T1000 (cell line): ENCODE measurements at regions not wholly inside any gene's neighbourhood (a gene's known extent, or its start where the extent isn't known, plus 50 kb on each side); places are given as distances from the start of the nearest gene placed in this dataset.

Source experiments
- DNase-seq: peaks from one replicate; lab custom pipeline; 2025; ENCODE audit warnings: mixed read lengths; lab: John Stamatoyannopoulos, UW

GRCh38 chr3:194837457-194838127 lies 151.9 kb downstream of the FAM43A start:
- no peak for DNase-seq

DNA sequence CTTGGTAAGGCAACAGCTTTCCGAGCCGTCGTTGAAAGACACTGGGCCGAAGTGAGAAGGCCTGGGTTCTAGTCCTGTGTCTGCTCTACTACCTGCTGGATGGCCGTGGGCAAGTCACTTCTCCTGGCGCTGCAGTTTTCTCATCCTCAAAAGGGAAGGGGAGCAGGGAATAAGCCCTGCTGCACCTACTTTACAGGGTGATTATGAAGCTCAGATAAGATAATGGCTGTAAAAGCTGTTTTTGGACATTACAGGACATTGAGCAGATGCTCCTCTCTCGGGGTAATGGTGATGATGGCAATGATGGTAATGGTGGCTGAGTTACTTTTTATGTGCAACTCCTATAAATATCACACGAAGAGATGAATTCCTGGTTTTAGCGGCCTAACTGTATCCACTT lies 152.6 kb downstream of the FAM43A start:
- DNase-seq: no peak

DNA sequence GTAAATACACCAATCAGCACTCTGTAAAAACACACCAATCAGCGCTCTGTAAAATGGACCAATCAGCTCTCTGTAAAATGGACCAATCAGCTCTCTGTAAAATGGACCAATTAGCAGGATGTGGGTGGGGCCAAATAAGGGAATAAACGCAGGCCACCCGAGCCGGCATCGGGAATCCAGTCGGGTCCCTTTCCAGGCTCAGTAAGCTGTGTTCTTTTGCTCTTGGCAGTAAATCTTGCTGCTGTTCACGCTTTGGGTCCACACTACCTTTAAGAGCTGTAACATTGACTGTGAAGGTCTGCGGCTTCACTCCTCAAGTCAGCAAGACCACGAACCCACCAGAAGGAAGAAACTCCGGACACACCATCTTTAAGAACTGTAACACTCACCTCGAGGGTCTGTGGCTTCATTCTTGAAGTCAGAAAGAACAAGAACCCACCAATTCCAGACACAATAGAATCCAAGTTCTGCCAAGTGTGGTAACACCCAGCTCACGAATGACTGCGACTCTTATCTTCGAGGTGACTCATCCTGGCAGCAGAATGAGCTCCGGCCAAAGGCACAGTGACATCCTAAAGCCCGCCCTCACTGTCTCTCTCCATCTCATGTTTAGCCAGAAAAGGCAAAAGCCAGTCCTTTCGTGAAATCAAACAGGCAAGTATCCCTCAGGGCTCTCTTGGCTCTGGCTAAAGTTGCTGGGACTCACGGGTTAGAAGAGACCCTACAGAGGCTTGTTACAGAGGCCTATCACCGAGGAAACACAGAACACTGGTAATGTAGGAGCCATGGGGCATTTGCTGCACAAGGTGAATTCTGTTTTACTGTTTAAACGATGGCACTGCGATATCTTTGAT lies 155.2 kb downstream of the FAM43A start:
- peak; percentile 8 for DNase-seq

GRCh38 chr3:194841515-194841841 lies 155.8 kb downstream of the FAM43A start:
- no peak for DNase-seq

DNA sequence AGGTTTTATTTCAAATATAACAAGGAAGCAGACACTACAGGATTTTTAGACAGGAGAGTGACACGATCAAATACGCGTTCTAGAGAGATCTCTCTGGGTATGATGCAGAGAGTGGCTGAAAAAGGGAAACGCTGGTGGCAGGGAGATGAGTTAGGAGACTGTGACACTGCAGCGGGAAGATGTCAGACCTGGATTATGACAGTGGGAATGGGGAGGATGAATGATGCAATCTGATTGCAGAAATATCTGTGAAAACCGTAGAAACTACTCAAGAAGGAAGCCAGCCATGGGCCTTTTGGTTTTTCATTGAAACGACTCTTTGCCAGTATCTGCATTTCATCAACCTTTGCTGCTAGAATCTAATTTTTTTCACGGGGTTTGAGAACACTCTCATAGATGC lies 157.9 kb downstream of the FAM43A start:
- DNase-seq: no peak

DNA sequence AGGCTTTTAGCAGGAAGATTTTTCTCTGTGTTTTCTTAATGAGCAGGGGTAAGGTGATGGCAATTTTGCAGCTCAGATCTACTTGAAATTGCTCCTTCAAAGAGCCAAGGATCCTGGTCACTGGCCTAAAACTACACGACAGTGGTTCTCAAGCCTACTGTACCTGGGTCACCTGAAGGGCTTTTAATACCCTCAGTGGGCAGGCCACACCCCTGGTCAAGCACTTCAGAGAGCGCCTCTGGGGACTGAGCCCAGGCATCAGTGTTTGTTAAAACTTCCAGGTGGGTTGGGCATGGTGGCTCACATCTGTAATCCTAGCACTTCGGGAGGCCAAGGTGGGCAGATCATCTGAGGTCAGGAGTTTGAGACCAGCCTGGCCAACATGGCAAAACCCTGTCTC lies 158.4 kb downstream of the FAM43A start:
- no peak for DNase-seq

DNA sequence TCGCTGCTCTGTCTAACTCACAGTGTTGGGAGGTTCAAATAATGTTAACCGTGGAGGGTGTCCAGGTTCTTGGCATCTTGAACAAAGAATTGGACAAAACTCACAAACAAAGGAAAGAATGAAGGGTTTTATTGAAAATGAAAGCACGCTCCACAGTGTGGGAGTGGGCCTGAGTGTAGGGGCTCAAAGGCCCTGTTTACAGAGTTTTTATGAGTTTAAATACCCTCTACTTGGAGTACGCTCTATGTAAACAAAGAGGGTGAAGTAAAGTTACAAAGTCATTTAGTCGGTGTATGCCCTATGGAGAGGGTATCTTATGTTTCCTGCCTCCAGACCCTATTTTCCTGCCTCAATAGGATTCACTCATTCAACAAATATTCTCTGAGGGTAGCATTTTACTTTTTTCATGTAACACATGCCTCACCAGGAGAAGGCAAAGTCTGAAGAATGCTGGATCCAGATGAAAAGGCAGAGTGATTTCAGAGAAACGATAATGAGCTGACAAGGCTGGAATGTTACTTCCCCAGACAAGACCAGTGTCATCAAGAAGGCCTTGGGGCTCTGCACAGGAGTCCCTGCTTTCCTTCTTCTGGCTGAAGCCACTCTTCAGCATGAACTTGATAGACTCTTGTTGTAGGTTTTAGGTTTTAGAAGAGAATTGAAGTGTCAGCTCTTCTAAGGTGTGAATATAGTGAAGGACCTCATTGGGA lies 163.6 kb downstream of the FAM43A start:
- DNase-seq: no peak

- DNase-seq: no peak
Observed at GRCh38 chr3:194851254-194851653, 165.6 kb downstream of the FAM43A start.

GRCh38 chr3:194851941-194852340 lies 166.3 kb downstream of the FAM43A start:
- no peak for DNase-seq

DNA sequence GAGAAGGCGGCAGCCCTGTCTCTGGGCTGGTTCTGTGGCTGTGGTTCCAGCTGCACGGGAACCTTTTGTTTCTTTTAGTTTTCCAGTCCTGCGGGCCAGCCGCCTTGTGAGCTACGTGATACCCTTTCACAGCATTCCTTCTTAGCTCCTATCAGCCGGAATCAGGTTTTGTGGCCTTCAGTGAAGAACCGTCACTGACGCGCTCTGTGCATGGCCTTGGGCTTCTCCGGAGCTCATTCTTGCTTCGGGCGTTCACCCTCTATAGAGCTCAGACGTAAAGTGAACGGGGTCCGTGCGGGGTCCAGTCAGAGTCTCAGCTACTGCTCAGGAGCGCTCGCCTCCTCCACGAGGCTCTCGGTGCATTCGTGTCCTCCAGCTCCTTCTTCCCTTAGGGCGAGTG lies 166.7 kb downstream of the FAM43A start:
- no peak for DNase-seq

- no peak for DNase-seq
Observed at GRCh38 chr3:194852831-194853508, 167.3 kb downstream of the FAM43A start.

GRCh38 chr3:194854206-194854605 lies 168.5 kb downstream of the FAM43A start:
- no peak for DNase-seq

GRCh38 chr3:194854659-194855390 lies 169.1 kb downstream of the FAM43A start:
- DNase-seq: no peak

DNA sequence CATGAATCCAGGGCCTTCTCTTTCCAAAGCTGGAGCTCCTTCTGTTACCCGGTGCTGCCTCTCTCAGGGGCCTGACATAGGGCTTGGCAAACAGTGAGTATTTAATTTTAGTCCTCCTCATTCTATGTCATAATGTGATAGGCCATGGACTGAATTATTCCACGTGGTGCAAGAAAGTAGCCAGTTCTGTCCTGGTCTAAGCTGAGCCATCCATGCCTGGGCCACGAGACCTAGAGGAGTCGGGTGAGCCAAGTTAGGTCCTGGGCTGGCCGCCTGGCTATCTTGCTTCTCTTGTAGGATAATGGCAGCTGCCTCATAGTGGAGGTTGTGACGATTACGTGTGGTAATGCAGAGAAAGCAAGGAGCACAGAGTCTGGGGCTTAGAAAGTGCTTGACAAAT lies 170.6 kb downstream of the FAM43A start:
- DNase-seq: no peak

DNA sequence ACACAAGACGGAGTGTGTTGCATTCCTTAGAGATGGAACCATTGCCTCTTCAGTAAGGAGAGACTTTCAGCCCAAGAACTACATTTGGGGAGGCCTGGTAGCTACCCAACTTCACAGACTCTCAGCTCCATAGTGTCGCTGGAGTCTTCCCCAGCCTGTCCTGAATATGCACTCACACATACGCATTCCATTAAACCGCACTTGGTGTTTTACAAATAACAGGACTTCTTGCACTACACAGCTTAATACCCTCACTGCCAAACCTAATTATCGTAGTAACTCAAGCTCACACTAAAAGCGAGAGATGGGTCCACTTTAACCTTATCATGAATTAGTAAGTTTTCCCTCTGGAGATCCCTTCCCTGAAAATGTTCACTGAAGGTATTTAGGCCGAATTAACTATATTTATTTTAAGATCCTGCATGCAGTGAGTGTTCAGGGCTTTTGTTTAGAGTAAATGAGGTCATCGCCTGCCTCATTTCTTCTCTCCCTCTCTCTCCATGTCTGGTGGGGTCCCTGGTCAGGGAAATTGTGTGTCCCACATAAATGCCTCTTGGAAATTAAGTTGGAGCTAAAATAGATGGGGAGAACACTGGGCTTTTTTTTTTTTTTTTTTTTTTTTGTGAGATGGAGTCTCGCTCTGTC lies 171.9 kb downstream of the FAM43A start:
- no peak for DNase-seq

DNA sequence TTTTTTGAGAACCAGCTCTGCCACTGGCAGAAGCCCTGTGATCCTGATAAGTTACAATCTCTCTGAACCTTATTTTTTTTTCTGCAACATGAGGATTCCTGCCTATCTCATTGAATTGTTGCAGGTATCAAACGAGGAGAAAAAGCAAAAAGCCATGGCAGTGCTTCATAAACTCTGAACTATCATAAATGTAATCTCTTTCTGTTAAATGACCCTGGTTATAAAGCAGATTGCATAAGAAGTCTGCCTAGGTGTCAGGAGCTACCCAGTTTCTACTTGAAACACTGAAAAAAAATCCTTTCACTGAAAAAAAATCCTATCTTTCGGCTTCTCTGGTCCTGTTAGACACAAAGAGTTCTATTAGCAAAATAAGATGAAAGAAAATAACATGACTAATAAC lies 172.7 kb downstream of the FAM43A start:
- DNase-seq: no peak

DNA sequence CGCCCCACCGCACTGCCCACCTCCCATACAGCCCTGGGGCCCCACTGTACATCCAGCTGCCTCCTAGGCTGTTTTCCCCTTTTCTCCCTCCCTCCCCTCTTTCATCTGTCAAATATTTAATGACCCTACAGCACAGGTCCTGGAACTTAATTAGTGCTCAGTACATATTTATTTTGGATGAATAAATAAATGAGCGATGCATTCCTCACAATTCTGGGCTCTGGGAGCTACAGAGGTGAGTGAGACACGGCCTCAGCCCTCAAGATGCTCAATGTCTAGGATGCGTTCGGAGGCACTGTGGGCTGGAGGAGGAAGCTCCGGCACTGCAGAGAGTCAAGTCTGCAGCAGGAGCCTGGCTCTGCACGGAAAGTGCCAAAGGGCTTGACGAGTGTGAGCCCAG lies 175.0 kb downstream of the FAM43A start:
- DNase-seq: no peak

GRCh38 chr3:194861375-194861774 lies 175.7 kb downstream of the FAM43A start:
- DNase-seq: no peak

GRCh38 chr3:194865061-194865460 lies 179.4 kb downstream of the FAM43A start:
- no peak for DNase-seq

GRCh38 chr3:194865615-194866014 lies 179.9 kb downstream of the FAM43A start:
- no peak for DNase-seq

DNA sequence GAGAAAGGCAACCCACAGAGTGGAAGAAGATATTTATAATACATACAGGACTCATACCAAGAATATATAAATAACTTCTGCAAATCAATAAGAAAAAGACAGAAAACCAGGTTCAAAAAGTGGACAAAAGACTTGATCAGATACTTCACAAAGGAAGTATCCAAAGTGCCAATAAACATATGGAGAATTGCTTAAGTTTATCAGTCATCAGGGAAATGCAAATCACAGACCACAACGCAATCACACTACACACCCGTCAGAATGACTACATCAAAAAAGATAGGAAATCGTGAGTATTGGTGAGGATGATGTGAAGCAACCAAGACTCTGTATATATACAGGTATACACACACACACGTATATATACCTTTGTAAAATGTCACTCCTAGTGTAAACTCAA lies 180.6 kb downstream of the FAM43A start:
- no peak for DNase-seq
